Ascending aorta (tissue), 2 donors: ENCODE measurements at regions not wholly inside any gene's neighbourhood (a gene's known extent, or its start where the extent isn't known, plus 50 kb on each side); places are given as distances from the start of the nearest gene placed in this dataset.

Source experiments
- DNase-seq, 2 donors: peaks; one replicate each; pipeline ENCODE4 v3.0.0-alpha.2; 2019; ENCODE audit warnings: low spot score in 2 of 2
- H3K27ac ChIP-seq, 2 donors: fragments of 200-600 bp; sonication (generic); one replicate each; pipeline ENCODE4 v1.5.1; 2016 to 2017; ENCODE audit warnings: mild to moderate bottlenecking in 1 of 2
- H3K27me3 ChIP-seq: fragments of 200-600 bp; sonication (generic); one replicate; pipeline ENCODE4 v1.5.1; 2017
- H3K36me3 ChIP-seq, 2 donors: fragments of 200-600 bp; sonication (generic); one replicate each; pipeline ENCODE4 v1.5.1; 2016
- H3K4me1 ChIP-seq, 2 donors: fragments of 200-600 bp; sonication (generic); one replicate each; pipeline ENCODE4 v1.5.1; 2016 to 2017; ENCODE audit warnings: mild to moderate bottlenecking in 1 of 2
- H3K4me3 ChIP-seq, 2 donors: fragments of 200-600 bp; sonication (generic); one replicate each; pipeline ENCODE4 v1.5.1; 2016 to 2017; ENCODE audit warnings: mild to moderate bottlenecking in 1 of 2
- H3K9me3 ChIP-seq, 2 donors: fragments of 200-600 bp; sonication (generic); one replicate each; pipeline ENCODE4 v1.5.1; 2016
- intact Hi-C: fragments of 100-400 bp; cut with DNase I; formaldehyde crosslinking; loops from one replicate; pipeline ENCODE4 v1.15.1; 2023
- TF ChIP-seq, protein P1 (sequence below), 3 experiments: fragments of 200-600 bp in 2 of 3; fragments of 450-650 bp in 1 of 3; sonication (generic) in 2 of 3; IDR thresholded peaks; one replicate each; pipeline ENCODE4 v1.5.1; 2016 to 2019; ENCODE audit warnings: antibody characterized with exemption in 3 of 3, mild to moderate bottlenecking in 1 of 3, moderate library complexity in 1 of 3

DNA sequence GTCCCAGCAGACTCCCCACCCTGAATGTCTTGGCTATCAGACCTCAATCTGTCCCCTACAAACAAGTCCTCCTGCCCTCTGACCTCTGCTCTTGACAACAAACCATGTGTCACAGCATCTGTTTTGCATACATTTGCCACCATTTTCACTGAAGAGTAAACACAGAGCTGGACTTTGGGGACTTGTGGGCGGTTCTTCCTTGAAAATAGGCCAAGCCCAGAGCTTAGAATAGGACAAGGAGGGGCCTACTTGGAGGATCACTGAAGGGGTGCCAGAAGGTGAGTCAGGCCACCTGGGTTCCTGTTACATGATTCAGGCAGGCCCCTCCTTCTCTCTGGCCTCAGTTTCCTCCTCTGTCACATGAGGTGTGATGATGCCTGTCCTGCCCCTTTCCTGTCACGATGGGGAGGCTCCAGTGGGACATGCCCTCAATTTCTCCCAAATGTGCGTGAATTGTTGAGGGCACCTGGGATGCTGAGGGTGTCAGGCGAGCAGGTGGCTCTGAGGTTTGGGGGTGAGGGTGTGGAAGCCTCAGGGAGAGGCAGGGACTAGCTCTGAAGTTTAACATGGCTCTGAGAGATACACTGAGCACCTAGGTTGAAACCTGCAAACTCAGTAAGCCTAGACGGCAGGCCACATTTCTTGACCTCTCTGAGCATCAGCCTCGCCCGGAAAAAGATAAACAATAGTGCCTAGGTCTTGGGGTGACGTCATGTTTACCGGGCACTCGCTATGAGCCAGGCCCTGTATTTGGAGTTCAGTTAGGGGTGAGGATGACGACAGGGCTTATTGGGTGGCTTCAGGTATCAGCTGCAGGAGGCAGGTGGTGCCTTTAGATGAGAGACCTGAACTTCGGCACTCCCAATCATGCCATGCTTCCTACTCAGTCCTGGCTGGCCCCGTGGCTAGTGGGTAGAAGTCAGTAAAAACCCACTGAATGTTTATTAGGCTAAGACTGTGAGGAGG, 107.6 kb upstream of the PITX1 start:
- peak in 1 of 2 donors; percentile 50 for DNase-seq
- Histone ChIP-seq H3K36me3 (no peaks in the 10 kb centered on the region), H3K4me1 (no peaks in the 10 kb centered on the region), H3K9me3 (no peaks in the 10 kb centered on the region), H3K4me3 (no peak overlapping the region), H3K27ac (no peak overlapping the region), H3K27me3 (no peaks in the 10 kb centered on the region)
- intact Hi-C loops = no loop called here
- TF ChIP-seq, protein P1, sequence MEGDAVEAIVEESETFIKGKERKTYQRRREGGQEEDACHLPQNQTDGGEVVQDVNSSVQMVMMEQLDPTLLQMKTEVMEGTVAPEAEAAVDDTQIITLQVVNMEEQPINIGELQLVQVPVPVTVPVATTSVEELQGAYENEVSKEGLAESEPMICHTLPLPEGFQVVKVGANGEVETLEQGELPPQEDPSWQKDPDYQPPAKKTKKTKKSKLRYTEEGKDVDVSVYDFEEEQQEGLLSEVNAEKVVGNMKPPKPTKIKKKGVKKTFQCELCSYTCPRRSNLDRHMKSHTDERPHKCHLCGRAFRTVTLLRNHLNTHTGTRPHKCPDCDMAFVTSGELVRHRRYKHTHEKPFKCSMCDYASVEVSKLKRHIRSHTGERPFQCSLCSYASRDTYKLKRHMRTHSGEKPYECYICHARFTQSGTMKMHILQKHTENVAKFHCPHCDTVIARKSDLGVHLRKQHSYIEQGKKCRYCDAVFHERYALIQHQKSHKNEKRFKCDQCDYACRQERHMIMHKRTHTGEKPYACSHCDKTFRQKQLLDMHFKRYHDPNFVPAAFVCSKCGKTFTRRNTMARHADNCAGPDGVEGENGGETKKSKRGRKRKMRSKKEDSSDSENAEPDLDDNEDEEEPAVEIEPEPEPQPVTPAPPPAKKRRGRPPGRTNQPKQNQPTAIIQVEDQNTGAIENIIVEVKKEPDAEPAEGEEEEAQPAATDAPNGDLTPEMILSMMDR (IDR thresholded peaks at IDR 0.05) = no peak

DNA sequence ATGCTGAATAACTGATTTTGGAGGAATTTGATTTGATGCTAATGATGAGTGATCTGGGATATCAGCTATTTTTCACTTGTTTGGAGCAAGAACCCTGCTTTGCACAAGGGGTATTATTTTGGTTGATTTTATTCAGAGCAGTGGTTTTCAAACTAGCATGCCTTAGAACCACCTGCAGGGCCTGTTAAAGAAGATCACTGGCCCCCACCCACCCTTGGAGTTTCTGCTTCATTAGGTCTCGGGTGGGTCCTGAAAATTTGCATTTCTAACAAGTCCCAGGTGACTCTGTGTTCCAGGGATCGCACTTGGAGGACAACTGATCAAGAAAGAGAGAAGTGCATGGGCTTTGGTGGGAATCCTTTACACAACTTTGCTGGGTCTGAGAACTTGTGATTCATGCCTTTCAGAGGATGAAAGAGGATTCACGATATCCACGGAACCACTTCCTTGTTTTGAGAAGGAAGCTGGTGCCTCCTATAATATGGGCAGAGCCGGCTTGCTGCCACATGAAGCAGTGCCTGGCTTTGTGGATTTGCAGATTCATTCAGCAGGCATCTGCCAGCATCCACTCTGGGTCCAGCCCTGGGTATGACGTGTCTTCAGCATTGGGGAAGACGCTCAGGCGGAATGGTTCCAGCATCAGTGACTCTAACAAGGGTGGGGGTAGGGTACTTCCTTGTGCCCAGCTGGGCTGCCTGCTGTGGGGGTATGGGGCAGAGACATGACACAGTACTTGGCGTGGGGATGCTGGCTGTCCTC, 106.6 kb upstream of the PITX1 start:
- H3K27me3 ChIP-seq = no peaks in the 10 kb centered on the region
- H3K36me3 ChIP-seq = no peaks in the 10 kb centered on the region
- no peak overlapping the region for H3K4me3 ChIP-seq
- no peaks in the 10 kb centered on the region for H3K4me1 ChIP-seq
- peak; percentile 38 to 70 for DNase-seq
- H3K9me3 ChIP-seq = no peaks in the 10 kb centered on the region
- TF ChIP-seq, protein P1 (IDR thresholded peaks at IDR 0.05) = no peak
- H3K27ac ChIP-seq = no peak overlapping the region
- intact Hi-C loops = no loop called here

DNA sequence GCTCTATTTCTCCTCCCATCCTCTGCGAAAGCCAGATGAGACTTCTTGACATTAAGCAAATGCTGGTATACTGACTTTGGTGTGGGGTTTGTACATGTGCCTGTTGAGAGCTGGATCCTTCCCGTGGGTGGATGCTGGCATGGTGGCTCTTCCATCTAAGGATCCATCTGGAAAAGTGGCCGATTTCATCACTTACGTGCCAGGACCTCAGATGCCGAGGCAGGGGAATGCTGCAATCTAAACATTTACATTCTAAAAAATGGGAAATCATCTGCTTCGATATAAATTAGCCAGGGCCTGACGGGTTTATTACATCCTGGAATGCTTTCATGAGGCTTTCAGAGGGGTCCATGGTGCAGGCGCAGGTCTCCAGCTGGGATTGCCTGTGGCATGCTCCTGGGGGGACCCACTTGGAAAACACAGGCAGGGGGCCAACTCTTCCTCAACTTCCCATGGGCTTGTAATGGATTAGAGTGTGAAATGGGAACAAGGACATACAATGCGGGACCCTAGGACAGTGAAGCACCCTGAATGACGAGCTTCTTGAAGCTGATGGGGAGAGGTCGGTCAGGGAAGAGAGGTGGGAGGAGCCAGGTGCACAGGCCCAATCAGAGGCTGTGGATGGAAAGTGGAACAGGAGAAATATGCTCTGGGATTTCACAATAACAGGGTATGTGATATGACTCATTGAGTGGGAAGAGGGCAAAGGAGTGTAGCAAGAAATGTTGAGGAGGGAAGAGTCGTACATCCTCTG, 105.5 kb upstream of the PITX1 start:
- Histone ChIP-seq H3K27ac (no peak overlapping the region), H3K4me3 (no peak overlapping the region), H3K27me3 (no peaks in the 10 kb centered on the region), H3K9me3 (no peaks in the 10 kb centered on the region), H3K4me1 (no peaks in the 10 kb centered on the region), H3K36me3 (no peaks in the 10 kb centered on the region)
- DNase-seq = no peak
- TF ChIP-seq, protein P1 (IDR thresholded peaks at IDR 0.05) = no peak
- intact Hi-C loops = no loop called here

DNA sequence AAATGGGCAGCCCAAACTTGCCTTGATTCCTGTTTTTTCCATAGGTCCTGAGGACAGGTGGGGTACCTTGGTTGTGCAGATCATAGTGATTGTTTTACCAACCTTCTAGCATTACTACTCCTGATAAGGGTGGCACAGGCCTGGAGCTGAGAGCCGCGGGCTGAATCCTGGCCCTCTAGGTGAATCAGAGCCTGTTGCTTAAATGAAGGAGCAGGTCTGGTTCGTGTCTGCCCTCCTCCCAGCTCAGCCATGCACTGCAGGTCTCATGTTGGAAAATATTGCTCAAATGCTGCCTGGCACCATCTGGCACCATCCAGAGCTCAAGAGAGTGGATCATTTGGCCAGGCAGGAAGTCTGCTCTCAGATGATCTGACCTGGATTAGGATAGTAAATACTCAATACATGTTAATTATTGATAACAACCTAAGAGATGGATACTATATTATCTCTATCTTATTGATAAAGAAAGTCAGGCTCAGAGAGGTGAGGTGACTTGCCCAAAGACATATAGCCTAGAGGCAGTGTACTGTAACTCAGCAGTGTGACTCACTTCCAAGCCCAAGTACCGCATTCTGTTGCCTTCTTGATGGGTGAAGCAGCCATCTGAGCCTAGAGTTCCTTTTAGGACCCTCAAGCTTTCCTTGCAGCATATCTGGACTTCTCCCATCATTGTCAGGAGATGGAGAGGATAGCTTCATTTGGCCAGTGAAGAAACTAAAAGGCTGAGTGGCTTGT, 104.3 kb upstream of the PITX1 start:
- TF ChIP-seq, protein P1 (IDR thresholded peaks at IDR 0.05) = no peak
- no peaks in the 10 kb centered on the region for H3K4me1 ChIP-seq
- no peak overlapping the region for H3K4me3 ChIP-seq
- DNase-seq = no peak
- H3K27ac ChIP-seq = no peak overlapping the region
- no peaks in the 10 kb centered on the region for H3K27me3 ChIP-seq
- H3K36me3 ChIP-seq = no peaks in the 10 kb centered on the region
- intact Hi-C loops = no loop called here
- H3K9me3 ChIP-seq = no peaks in the 10 kb centered on the region
